ENCODE measurements at regions not wholly inside any gene's neighbourhood (a gene's known extent, or its start where the extent isn't known, plus 50 kb on each side); places are given as distances from the start of the nearest gene placed in this dataset.

DNA sequence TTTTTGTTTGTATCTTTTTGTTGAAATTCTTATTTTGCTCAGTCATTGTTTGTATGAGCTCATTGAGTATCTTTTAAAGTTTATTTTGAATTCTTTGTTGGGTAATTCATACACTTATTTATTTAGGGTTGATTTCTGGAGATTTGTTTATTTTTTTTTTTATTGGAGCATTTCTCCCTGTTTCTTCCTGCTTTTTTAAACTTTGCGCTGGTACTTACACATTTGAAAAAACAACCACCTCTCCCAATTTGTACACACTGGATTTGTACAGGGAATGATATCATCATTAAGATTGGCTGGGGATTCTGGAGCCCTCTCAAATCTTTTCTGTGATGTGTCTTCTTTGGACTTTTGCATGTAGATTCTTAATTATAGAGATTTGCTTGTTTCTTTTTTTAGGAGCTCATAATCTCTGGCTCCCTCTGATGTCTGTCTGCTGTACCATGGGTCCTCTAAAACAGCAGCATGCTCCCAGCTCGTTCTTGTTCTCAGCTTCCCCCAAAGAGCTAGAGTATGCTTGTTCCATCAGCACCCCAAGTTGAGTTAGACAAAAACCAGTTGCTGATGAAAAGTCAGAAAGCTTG, 310.7 kb downstream of the DUSP10 start:
- DNase-seq (ENCODE audit: low read depth): peak; percentile 50

DNA sequence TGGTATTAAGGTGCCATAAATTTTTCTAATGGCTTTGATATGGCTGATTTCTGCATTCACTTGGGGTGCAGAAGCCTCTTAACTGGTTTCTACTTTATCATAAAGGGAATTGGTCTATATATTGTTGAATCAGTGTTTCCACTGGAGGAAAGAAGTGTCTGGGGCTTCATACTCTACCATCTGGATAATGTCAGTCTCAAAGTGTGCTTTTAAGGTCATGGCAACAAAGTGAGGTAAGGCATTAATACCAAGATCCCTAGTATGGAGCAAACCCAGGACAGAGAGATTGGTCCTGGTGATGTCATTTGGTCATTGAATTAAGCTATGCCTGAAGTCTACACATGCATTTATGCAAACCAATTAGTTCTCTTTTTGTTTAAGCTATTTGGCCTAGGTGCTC, 309.9 kb downstream of the DUSP10 start:
- no peak for DNase-seq (ENCODE audit: low read depth)

DNA sequence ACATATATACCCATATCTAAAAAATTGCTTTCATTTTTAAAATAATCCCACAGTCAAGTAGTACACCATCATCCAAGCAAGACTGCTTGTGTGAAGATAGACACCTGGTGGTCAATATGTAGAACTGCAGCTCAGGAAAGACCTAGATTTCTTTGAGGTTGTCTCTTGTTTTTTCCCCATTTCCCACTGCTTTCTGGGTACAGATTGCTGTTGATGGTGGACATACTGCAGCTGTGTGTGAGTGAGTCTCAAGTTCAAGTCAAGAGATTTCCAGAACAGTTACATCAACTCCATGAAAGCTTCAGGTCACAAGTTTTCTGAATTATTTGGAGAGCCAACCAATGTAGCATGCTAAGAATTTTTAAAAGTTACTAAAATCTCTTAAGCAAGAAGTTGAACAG, 306.4 kb downstream of the DUSP10 start:
- DNase-seq (ENCODE audit: low read depth): peak; percentile 64

DNA sequence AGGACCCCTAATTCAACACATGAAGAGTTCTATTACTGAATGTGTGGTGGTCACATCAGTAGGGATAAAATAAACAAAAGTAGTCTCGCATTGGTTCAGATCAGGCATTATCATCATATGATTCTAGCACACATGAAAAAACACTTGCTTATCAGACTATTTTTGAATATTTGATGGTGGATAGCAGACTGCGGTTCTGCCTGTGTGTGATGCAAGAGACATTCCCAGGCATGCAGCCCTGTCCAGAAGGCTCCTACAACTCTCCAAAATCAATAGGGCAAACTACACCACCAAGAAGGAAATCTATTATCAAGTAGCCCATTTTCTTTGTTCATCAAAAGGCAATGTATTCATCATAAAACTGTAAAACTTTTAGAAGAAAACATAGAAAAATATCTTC, 304.7 kb downstream of the DUSP10 start:
- DNase-seq (ENCODE audit: low read depth): no peak

DNA sequence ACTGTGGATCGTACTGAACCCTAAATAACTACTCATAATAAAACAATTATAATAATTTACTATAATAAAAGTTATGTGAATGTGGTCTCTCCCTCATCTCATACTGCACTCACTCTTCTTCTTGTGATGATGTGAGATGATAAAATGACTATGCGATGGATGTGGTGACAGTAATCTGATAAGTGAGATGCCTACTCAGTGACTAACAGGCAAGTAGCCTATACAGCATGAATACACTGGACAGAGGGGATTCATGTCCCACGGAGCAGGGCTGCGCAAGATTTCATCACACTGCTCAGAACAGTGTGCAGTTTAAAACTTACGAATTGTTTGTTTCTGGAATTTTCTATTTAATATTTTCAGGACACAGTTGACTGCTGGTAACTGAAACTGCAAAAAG, 304.0 kb downstream of the DUSP10 start:
- DNase-seq (ENCODE audit: low read depth): peak; percentile 89

DNA sequence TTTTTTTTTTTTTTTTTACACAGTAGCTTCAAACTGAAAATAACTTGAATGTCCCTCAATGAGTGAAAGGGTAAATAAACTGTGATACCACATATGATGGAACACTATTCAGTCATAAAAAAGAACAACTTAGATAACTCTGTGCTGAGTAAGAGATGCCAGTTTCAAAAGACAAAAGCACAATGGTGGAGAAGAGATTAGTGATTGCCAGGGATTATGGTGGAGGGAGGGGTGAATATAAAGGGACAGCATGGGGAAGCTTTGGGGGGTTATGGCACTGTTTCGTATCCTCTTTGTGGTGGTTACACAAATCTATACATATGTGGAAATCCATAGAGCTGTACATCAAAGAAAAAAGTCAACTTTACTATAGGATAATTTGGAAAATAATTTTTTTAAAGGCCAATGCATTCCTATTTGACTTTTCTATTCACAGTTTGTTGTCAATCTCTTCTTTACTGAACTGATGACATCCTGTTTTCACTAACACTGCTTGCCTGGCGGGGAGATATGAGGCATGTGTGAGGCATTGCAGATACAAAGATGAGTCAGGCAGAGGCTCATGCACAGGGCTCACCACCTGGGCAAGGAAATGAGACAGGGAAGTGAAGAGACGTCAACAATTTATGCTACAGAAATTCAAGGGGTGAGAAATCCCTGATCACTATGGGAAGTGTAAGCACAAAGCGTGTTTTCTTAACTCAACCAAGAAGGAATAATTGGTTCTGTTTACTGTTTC, 302.7 kb downstream of the DUSP10 start:
- DNase-seq (ENCODE audit: low read depth): peak; percentile 87

DNA sequence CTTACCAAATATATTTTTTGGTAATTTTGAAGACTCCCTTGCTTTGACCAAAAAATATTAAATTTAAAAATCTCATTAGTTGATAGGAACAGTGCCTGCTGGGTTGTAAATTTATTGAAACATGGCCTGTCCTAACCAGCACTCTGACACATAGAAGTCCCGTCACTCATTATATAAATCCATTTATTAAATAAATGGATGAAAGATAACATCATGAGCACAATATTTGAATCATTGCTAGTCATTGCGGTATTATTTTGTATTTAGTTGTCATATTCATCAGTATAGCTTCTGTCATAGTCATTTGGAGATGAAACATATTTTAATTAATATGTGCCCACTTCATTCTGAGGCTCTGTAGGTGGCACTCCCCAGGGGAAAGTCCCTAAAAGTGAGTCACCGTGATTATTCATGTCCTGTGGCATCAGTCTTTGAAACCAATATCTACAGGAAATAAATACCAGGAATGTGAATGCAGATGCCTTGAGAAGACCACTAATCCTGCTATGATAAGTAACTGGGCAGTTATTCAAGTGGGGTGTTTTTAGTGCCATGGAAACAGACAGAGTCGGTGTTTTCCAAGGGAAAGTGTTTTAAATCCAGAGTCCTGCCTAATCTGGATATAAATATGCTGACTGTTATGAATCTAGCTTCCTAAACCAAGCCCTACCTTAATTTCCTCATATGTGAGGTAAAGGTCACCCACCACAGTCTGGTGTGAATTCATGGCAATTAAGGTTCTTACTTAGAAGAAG, 302.0 kb downstream of the DUSP10 start:
- peak; percentile 95 for DNase-seq (ENCODE audit: low read depth)

DNA sequence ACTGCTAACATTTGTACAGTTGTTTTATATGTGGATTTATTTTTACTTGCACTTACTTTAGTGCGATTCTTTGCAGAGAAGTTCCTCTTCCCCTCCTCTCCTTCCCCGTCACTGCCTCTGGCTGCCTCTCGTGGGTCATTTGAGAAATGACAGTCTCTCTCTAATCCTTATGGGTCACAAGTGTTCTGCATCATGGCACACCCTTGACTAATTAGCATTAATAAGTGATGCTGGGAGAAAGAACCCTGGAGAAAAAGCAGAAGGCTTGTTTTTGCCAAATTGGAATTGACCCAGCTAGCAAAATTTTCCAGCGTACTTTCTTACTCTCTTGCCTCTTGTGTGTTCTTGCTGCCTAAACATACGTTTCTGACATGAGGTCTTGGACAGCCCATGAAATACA, 301.2 kb downstream of the DUSP10 start:
- peak; percentile 28 for DNase-seq (ENCODE audit: low read depth)

DNA sequence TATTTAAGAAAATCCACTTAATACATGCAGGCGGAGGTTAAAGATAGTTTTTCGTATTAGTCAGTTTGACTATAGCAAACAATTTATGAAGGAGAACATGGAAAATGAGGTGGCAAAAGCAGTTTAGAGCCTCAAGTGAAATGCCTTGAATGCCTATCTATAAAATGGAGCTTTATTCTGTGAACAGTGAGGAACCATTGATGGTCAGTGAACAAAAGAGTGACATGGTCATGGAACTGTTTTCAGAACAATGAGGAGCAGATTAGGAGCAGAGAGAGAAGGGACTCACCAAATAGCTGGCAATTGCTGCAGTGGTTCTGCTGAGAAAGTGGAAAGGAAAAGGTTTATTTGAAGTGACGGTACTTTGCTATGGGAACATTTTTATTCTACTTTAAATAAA, 299.8 kb downstream of the DUSP10 start:
- DNase-seq (ENCODE audit: low read depth): no peak

DNA sequence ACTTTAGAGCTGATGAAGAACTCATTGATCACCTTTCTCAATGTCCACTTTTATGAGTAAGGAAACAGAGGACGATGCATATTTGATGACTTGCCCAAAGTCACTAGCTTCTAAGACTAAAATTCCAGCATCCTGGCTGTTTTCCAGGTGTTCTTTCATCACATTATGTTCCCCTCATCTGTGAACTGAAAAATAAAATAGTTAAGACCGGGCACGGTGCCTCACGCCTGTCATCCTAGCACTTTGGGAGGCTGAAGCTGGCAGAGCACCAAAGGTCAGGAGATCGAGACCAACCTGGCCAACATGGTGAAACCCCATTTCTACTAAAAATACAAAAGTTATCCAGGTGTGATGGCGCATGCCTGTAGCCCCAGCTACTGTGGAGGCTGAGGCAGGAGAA, 297.5 kb downstream of the DUSP10 start:
- DNase-seq (ENCODE audit: low read depth): no peak

DNA sequence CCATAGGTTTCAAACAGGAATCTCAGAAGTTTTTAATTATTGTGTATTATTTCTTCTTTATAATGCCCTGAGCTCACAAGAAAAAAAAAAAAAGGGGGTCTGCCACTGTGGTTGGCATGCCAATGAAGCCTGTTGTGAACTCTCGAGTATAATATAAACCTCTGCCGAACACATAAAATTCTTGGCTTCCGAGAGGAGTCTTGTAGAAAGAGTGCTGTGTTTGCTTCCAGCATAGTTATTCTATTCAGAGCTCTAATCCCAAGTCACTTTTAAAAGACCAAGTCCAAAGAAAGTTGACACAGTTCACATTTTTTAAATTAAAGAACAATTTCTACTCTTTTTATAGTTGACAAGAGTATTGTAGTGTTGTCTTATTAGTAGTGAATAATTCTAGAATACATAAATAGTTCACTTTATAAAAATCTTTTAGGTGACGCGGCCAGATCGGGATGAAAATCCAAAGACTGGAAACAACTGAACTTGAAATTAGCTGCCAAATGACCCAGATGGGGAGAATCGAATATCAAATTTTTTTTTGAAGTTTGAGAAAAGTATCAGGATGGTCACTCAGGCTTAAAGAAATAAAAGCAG, 293.2 kb downstream of the DUSP10 start:
- no peak for DNase-seq (ENCODE audit: low read depth)

DNA sequence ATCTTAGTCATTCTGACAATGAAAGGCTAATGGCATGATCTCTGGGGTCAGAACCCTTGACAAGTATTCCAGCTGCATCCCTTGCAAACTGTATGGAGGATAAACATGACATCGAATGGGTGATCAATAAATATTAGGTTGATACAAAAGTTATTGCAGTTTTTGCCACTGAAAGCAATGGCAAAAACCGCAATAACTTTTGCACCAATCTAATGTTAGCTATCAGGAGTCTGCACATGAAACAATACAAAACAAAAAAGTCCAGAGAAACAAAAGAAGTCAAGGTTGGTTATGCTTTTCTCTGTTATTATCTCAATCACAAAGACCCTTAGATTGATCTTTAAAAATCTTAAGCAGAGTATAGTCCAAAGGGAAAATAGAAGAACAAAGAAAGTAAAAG, 292.7 kb downstream of the DUSP10 start:
- no peak for DNase-seq (ENCODE audit: low read depth)

DNA sequence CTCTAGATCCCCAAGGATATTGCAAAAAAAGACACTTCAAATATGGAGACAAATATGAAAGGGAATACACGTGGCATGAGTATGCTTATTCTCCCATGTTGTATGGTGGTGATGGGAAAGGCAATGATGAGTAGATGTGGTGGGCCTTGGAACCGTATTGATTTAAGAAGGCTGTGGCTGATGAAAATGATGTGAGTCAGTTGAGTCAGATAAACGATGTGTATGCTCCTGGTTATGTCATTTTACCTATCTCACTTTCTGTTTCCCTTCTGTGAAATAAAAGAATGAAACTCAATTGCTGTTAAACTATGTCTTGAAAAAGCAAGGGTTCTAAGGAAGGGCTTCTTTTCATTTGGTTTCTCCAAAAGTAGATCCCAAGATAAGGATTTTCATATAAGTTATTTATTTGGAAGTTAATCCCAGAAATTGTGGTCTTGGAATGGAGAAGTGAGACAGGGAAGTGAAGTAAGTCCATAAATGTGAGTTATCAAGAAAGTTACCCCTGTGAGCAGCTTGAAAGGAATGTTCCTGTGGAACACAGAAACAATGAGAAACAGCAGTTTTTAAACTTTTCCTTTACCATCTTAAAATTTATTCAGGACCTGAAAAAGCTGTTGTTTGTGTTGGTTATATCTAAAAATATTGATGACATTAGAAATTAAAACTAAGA, 292.0 kb downstream of the DUSP10 start:
- DNase-seq (ENCODE audit: low read depth): peak; percentile 58

DNA sequence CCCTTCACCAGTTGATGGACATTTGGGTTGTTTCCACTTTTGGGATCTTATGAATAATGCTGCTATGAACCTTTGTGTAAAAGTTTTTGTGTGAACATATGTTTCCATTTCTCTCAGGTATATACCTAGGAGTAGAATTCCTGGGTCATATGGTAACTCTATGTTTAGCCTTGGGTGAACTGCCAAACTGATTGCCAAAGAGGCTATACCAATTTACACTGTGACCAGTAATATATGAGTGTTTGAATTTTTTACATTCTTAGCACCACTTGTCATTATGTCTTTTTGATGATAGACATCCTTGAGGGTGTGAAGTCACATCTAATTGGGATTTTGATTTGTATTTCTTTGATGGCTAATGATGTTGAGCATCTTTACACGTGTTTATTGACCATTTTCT, 290.1 kb downstream of the DUSP10 start:
- DNase-seq (ENCODE audit: low read depth): no peak

DNA sequence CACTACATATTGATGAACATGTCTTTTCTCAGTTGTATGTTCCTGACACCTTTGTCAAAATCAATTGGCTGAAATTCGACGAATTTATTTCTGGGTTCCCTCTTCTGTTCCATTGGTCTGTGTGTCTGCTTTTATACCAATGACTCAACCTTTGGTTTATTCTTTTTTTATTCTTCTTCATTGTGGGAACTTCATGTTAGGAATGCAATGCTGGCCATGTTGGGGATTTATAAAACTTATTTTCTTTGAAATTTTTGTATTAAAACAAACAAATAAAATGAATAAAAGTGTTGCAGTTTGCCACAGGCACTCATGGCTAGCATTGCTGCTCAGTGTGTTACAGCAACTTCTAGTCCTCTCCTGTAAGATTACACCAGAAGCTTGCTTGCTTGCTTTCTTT, 287.8 kb downstream of the DUSP10 start:
- peak; percentile 56 for DNase-seq (ENCODE audit: low read depth)

DNA sequence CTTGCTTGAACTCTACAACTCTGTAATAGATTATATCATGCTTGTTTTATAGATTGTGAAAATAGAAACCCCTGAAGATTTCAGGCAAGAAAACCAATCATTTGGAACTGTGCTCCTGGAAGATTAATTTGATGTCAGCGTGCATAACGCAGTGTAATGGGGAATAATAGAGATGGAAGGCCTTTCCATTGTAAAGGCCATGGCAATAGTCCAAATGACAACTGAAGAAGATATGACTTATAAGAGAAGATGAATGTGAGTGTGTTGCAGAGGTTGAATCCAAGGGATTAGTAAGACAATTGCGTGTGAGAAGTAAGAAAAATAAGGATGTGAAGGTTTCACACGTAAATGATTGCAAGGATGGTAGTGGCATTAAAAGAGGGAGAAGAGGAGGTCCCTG, 285.0 kb downstream of the DUSP10 start:
- no peak for DNase-seq (ENCODE audit: low read depth)

DNA sequence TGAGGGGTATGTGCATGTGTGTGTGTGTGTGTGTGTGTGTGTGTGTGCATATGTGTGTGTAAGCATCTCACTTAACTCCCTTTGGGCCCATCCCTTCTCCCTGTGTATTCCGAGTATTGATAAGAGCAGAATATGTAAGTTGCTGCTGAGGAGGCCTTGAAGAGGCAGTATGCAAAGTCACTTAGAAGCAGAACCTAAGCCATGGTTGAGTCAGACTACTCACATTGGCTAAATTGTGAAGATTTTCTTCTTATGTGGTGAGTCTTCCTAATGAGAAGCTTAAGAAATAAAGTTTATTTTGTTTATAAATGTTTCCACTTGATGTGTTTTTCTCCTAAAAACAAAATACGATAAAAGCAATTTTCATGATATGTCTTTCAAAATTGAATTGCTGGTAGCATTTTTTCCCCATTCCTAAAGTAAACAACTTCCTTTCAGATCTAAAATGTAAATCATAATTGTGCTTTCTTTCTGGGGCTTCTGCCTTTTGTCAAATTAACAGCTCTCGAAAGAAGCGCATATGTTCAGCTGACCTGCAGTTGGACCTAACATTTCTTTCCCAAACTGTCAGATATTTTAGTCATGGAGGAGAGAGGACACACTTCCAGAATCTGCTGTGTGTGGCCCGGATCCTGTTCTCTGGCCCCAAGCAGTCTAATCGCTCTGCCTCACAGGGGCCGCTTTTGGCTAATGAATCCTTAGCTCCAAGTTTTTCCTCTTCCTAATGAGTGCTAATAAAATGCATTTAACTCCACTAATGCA, 284.0 kb downstream of the DUSP10 start:
- DNase-seq (ENCODE audit: low read depth): peak; percentile 26

DNA sequence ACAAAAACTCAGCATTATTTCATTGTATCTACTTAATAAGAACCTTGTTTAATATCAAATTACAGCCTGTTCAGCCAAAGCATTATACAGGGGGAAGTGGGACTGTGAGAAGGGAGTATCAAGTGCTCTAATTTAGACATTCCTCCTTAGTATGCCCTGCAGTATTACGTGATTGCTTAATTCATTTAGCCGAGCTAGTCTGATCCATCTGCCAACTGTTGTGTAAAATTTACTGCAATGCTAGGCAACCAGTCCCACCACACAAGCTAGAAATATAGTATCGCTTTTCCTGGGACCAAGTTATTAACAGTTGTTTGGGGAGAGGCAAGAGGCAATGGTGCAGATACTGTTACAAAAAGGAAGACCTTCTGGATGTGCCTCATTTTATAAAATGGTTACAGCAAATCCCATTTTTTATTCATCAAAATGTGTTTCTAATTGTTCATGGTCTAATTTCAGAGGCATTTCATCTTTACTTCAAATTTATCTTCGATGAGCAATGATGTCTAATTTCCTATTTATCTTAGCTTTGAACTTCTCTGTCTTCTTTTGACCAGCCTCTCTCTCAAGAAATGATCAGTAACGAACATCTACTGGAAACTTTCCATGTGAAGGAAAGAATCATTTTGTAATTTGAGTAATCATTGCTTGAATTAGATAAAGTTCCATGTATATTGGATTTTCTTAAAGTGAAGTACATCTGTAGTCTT, 283.3 kb downstream of the DUSP10 start:
- DNase-seq (ENCODE audit: low read depth): peak; percentile 84

DNA sequence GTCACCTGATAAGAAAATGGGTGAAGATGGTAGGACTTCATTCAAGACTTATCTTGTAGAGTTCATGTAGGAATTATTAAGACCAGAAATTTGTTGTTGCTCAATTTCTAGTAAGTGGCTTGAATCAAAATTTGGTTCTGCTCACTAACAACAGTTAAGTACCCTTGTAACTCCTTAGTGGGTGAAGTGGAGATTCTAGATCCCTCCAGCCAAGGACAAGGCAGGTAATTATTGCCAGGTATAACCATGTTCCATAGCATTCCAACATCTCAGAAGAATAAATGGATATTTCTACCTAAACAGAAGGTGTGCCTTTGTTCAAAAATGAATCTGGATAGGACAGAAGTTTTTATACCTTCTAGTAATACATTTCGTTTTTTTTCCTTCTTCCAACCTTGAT, 282.3 kb downstream of the DUSP10 start:
- DNase-seq (ENCODE audit: low read depth): no peak

DNA sequence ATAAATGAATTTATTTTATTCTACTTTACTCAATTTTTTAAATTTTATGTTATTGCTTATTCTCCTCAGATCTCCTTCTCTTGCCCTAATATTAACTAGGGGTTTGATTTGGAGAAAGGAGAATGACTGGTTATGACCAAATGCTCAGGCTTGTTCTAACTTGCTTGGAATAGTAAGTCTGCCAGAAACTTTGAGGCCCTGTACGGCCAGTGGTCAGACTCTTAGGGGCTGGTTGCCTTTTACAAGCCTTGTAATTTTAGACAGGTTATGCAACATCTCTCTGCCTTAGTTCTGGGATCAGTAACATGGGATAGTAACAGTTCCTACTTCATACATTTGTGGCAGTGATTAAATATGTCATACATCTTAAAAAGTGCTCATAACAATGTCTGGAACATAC, 279.5 kb downstream of the DUSP10 start:
- peak; percentile 21 for DNase-seq (ENCODE audit: low read depth)

DNA sequence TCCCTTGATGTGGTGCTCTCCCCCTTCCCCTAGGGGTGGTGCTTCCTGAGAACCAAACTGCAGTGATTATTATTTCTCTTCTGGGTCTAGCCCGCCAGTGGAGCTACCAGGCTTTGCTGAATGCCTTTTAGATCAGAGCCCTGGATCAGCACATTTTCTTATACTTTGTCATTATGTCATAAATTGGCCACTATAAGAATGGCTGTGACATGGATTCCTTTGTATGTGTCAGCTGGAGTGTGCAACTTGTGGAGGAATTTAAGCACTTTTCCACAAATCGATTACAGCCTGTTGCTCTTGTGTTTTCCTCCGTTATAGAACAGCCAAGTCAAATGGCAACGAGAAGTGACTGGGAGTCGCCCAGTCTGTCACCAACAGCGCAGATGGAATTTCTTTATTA, 273.3 kb downstream of the DUSP10 start:
- DNase-seq (ENCODE audit: low read depth): peak; percentile 42

Measured in EH (cell line).